K562 (cell line): ENCODE measurements at regions not wholly inside any gene's neighbourhood (a gene's known extent, or its start where the extent isn't known, plus 50 kb on each side); places are given as distances from the start of the nearest gene placed in this dataset.

Experiments
- ATAC-seq: fragments of 200-7000 bp; cut with Tn5 transposase; 3 replicates; pipeline ENCODE4 v1.9.1; 2020; ENCODE audit warnings: moderate library complexity
- BruUV-seq: library from RNA; stranded (reverse); fragments of 400-500 nt; replicated peaks from 2 replicates; lab custom pipeline; 2021; lab: Mats Ljungman, UMichigan
- CTCF ChIA-PET: fragments of 300-600 bp; formaldehyde crosslinking; extraction: SDS; loops from one replicate; lab custom pipeline; 2021; ENCODE audit warnings: low intra/inter-chr PET ratio; lab: Yijun Ruan, JAX
- POLR2A ChIA-PET: fragments of 300-600, 350-650 bp; sonication (Branson Sonifier 250); formaldehyde crosslinking; extraction: SDS; loops from one replicate; lab custom pipeline; 2021; ENCODE audit warnings: antibody characterized with exemption, inconsistent platforms; lab: Yijun Ruan, JAX
- DNase-seq, 4 experiments: peaks; one replicate each; pipeline versions ENCODE4 v3.0.0 to v3.0.0-alpha.2; 2011 to 2018; ENCODE audit warnings: low spot score in 3 of 4, mixed read lengths in 3 of 4; ENCODE audit errors: extremely low read depth in 1 of 4
- FAIRE-seq: peaks from 2 replicates; lab custom pipeline; 2011; peaks lifted over from hg19 to GRCh38; lab: Jason Lieb, UNC
- H2AFZ ChIP-seq: 2 replicates; pipeline ENCODE4 v1.6.0; 2011; ENCODE audit warnings: low read depth, low read length, control low read depth, inconsistent platforms
- H3K27ac ChIP-seq: fragments of 200-600 bp; 3 replicates; pipeline ENCODE4 v1.8.0; 2011; ENCODE audit warnings: low read depth, mild to moderate bottlenecking, control low read depth, inconsistent platforms, low read length, moderate library complexity, mixed read lengths; ENCODE audit errors: extremely low read depth
- H3K27me3 ChIP-seq, 2 experiments: fragments of 300-600 bp in 1 of 2; 2 replicates in 1 of 2; 3 replicates in 1 of 2; pipeline versions ENCODE4 v1.6.0 to v1.8.0; 2011; ENCODE audit warnings: inconsistent platforms in 2 of 2, low read length in 2 of 2, mild to moderate bottlenecking in 1 of 2, mixed read lengths in 1 of 2, moderate library complexity in 1 of 2; ENCODE audit not compliant: control insufficient read depth in 2 of 2, insufficient read depth in 2 of 2
- H3K36me3 ChIP-seq: fragments of 300-600 bp; 3 replicates; pipeline ENCODE4 v1.8.0; 2011; ENCODE audit warnings: mild to moderate bottlenecking, low read length, inconsistent platforms; ENCODE audit not compliant: control insufficient read depth, insufficient read depth
- H3K4me1 ChIP-seq, 2 experiments: fragments of 200-600 bp in 1 of 2; replicated peaks in 1 of 2; 2 replicates in 1 of 2; 3 replicates in 1 of 2; pipeline versions ENCODE4 v1.5.1 to v1.8.0; 2011; ENCODE audit warnings: inconsistent platforms in 2 of 2, low read length in 2 of 2, mild to moderate bottlenecking in 1 of 2, mixed read lengths in 1 of 2, moderate library complexity in 1 of 2; ENCODE audit not compliant: control insufficient read depth in 2 of 2, insufficient read depth in 2 of 2
- H3K4me2 ChIP-seq: 2 replicates; pipeline ENCODE4 v1.6.1; 2011; ENCODE audit warnings: low read length, control low read depth, inconsistent platforms, mixed read lengths; ENCODE audit not compliant: insufficient read depth
- H3K4me3 ChIP-seq: fragments of 200-600 bp; sonication (generic), shearing (Covaris generic); 2 replicates; pipeline ENCODE4 v1.5.1; 2016; ENCODE audit warnings: control low read depth, inconsistent platforms
- H3K79me2 ChIP-seq: fragments of 200-600 bp; 3 replicates; pipeline ENCODE4 v1.8.0; 2011; ENCODE audit warnings: low read length, inconsistent platforms; ENCODE audit not compliant: control insufficient read depth, insufficient read depth
- H3K9ac ChIP-seq, 2 experiments: 2 replicates each; pipeline versions ENCODE4 v1.6.0 to v1.6.1; 2011; ENCODE audit warnings: low read depth in 2 of 2, low read length in 2 of 2, control low read depth in 1 of 2, inconsistent platforms in 1 of 2, mild to moderate bottlenecking in 1 of 2, mixed read lengths in 1 of 2; ENCODE audit not compliant: insufficient read depth in 1 of 2
- H3K9me1 ChIP-seq: one replicate; pipeline ENCODE4 v1.6.0; 2011; ENCODE audit warnings: inconsistent platforms, mild to moderate bottlenecking, low read length, moderate library complexity; ENCODE audit not compliant: control insufficient read depth, insufficient read depth
- H3K9me3 ChIP-seq: replicated peaks from 2 replicates; pipeline ENCODE4 v1.5.1; 2011; ENCODE audit warnings: low read depth, low read length, inconsistent platforms; ENCODE audit not compliant: control insufficient read depth, insufficient read depth
- H4K20me1 ChIP-seq: replicated peaks from 2 replicates; pipeline ENCODE4 v1.6.1; 2011; ENCODE audit warnings: low read length, inconsistent platforms, mixed read lengths; ENCODE audit not compliant: control insufficient read depth, insufficient read depth
- ASH1L ChIP-seq: fragments of 450-650 bp; IDR thresholded peaks from 2 replicates; pipeline ENCODE4 v1.6.1; 2018; ENCODE audit warnings: borderline replicate concordance, mild to moderate bottlenecking, low read depth; ENCODE audit not compliant: partially characterized antibody
- BCOR ChIP-seq: fragments of 450-650 bp; IDR thresholded peaks from 2 replicates; pipeline ENCODE4 v1.6.1; 2016
- CBX3 ChIP-seq, 2 experiments: IDR thresholded peaks; 1 replicate in 1 of 2; 2 replicates in 1 of 2; pipeline ENCODE4 v1.6.1; 2012; ENCODE audit warnings: inconsistent platforms in 2 of 2, low read length in 2 of 2, borderline replicate concordance in 1 of 2, control low read depth in 1 of 2
- FUS ChIP-seq: fragments of 200-400 bp; formaldehyde crosslinking; optimal IDR thresholded peaks from 2 replicates; pipeline ENCODE3; 2017; ENCODE audit warnings: low read depth, low read length
- IFI16 ChIP-seq: fragments of 250-450 bp; sonication (Bioruptor Pico); IDR thresholded peaks from 2 replicates; pipeline ENCODE4 v2.1.2; 2022; ENCODE audit warnings: mild to moderate bottlenecking, inconsistent platforms
- POLR3G ChIP-seq: IDR thresholded peaks from 2 replicates; pipeline ENCODE4 v1.6.1; 2011; ENCODE audit not compliant: insufficient read length, insufficient replicate concordance; ENCODE audit errors: extremely low read depth
- PTRF ChIP-seq: fragments of 450-650 bp; IDR thresholded peaks from 2 replicates; pipeline ENCODE4 v1.6.1; 2016; ENCODE audit warnings: mild to moderate bottlenecking, missing genetic modification characterization, missing compliant biosample characterization
- RBM15 ChIP-seq: fragments of 200-400 bp; formaldehyde crosslinking; IDR thresholded peaks from 2 replicates; pipeline ENCODE4 v1.6.1; 2018; ENCODE audit warnings: mild to moderate bottlenecking, low read length, moderate library complexity; ENCODE audit not compliant: insufficient read depth
- RBM22 ChIP-seq: fragments of 200-400 bp; formaldehyde crosslinking; IDR thresholded peaks from 2 replicates; pipeline ENCODE4 v1.6.1; 2018; ENCODE audit warnings: low read length, low read depth; ENCODE audit not compliant: poor library complexity, severe bottlenecking
- RBM34 ChIP-seq: fragments of 200-400 bp; formaldehyde crosslinking; IDR thresholded peaks from 2 replicates; pipeline ENCODE4 v1.6.1; 2018; ENCODE audit warnings: low read length, borderline replicate concordance; ENCODE audit not compliant: insufficient read depth
- RNF2 ChIP-seq: sonication (generic); IDR thresholded peaks from 2 replicates; pipeline ENCODE4 v1.6.1; 2016
- SIN3A ChIP-seq, 2 experiments: fragments of 150-350 bp in 1 of 2; IDR thresholded peaks; 2 replicates each; pipeline ENCODE4 v1.6.1; 2011 to 2016; ENCODE audit warnings: borderline replicate concordance in 2 of 2, low read depth in 2 of 2, low read length in 2 of 2, mild to moderate bottlenecking in 2 of 2, moderate library complexity in 2 of 2; ENCODE audit not compliant: control insufficient read depth in 1 of 2
- ZNF232 ChIP-seq: sonication (generic); formaldehyde crosslinking; IDR thresholded peaks from 2 replicates; pipeline ENCODE4 v1.8.0; 2022; ENCODE audit warnings: mild to moderate bottlenecking, missing genetic modification reagents
- ZNF644 ChIP-seq: fragments of 200-800 bp; sonication (Bioruptor generic); IDR thresholded peaks from 2 replicates; pipeline ENCODE4 v1.6.1; 2016; ENCODE audit warnings: low read depth, missing genetic modification characterization, missing compliant biosample characterization
- WGBS: fragments of 100-300 bp; shearing (Covaris generic); methylation state at CpG from one replicate; pipeline ENCODE4 v1.1.6; 2016; ENCODE audit warnings: low coverage, mixed read lengths; ENCODE audit not compliant: insufficient coverage; ENCODE audit errors: missing lambda C conversion rate; 5-methylcytosine and 5-hydroxymethylcytosine counted together
- in situ Hi-C: fragments of 300-500 bp; cut with MboI; formaldehyde crosslinking; loops from 4 replicates; pipeline ENCODE4 v1.15.0; 2018; ENCODE audit warnings: inconsistent platforms, mixed read lengths
- intact Hi-C: fragments of 100-400 bp; cut with micrococcal nuclease; formaldehyde crosslinking; loops from 2 replicates; pipeline ENCODE4 v1.14.2; 2022
- TF ChIP-seq, protein P1 (sequence below): fragments of 250-450 bp; sonication (Bioruptor Pico); IDR thresholded peaks from 2 replicates; pipeline ENCODE4 v1.9.0; 2021; ENCODE audit warnings: mild to moderate bottlenecking

DNA sequence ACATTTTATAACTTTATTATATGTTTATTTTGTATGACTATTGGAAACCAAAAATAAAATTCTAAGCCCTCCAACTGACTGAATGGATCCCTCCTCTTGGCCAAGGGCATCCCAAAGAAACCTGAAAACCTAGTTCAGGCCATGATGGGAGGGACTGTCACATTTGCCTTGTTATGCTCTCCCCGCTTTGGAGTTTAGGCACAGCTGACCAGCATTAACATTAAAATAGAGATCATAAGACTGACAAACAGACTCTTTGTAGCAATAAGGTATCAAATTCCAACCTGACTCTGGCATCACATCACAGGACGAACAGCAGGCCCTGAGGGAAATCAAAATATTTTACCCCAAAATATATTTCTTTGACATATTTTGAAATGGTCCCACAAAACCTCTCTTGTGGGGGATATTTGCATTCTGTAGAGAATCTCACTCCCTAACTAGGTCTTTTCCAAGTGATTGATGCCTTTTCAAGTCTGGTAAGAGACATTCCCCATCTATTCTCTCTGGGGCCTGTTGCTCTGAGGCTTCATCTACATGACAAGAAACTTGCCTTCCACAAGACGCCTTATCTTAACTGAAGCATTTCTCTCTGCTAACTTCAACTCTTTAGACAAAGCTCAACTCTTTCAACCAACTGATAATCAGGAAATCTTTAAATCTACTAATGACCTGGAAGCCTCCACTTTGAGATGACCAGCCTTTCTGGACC is 81.8 kb upstream of the PRR23E start:
- peaks cover 0 to 8% of the 10 kb centered on the region in 2 experiments; a peak in 1 of 5 replicates for H3K27me3 ChIP-seq
- no peak overlapping the region for H3K9ac ChIP-seq
- no peak overlapping the region for H2AFZ ChIP-seq
- WGBS, result 6% methylated on average over 3 of the region's 3 CpGs
- no peak overlapping the region for H3K4me2 ChIP-seq
- H3K4me1 ChIP-seq, result no peaks in the 10 kb centered on the region
- no peaks in the 10 kb centered on the region for H4K20me1 ChIP-seq
- no peaks in the 10 kb centered on the region for H3K9me1 ChIP-seq
- no peak for DNase-seq
- H3K27ac ChIP-seq, result no peak overlapping the region
- no peaks in the 10 kb centered on the region for H3K36me3 ChIP-seq
- intact Hi-C loops, result no loop called here
- no peak for FAIRE-seq
- H3K79me2 ChIP-seq, result no peaks in the 10 kb centered on the region
- ChIA-PET CTCF (no interaction called here), POLR2A (no interaction called here)
- no peaks in the 10 kb centered on the region for H3K9me3 ChIP-seq
- H3K4me3 ChIP-seq, result no peak overlapping the region
- BruUV-seq, result no TSS peak
- TF ChIP-seq PTRF (tag) (no peak), ZNF232 (no peak), CBX3 (IDR thresholded peaks at IDR 0.05; ENCODE audit: borderline replicate concordance in 1 of 2, low read length in 2 of 2) (no peak), SIN3A (IDR thresholded peaks at IDR 0.05; ENCODE audit: borderline replicate concordance in 2 of 2, control insufficient read depth in 1 of 2, low read depth in 2 of 2, low read length in 2 of 2) (no peak), RBM22 (no peak), ZNF644 (no peak), BCOR (no peak), POLR3G (no peak), RBM34 (no peak), IFI16 (CRISPR knock-in tag) (no peak), ASH1L (no peak), RNF2 (no peak), RBM15 (no peak), FUS (no peak)
- TF ChIP-seq, protein P1, sequence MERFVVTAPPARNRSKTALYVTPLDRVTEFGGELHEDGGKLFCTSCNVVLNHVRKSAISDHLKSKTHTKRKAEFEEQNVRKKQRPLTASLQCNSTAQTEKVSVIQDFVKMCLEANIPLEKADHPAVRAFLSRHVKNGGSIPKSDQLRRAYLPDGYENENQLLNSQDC (CRISPR knock-in tag), result no peak
- in situ Hi-C loops, result no loop called here
- ATAC-seq, result no peak
